IPS DF 19.7 (cell line): ENCODE measurements at regions not wholly inside any gene's neighbourhood (a gene's known extent, or its start where the extent isn't known, plus 50 kb on each side); places are given as distances from the start of the nearest gene placed in this dataset.

Experiments
- DNase-seq: peaks from one replicate; pipeline ENCODE4 v3.0.0-alpha.2; 2013; ENCODE audit warnings: low read depth, low spot score

- DNase-seq = no peak
Observed at GRCh38 chr5:156126716-156127115, 200.2 kb upstream of the SGCD start.

- DNase-seq = no peak
Observed at GRCh38 chr5:156128026-156128425, 198.9 kb upstream of the SGCD start.

- DNase-seq = no peak
Observed at GRCh38 chr5:156134216-156134615, 192.7 kb upstream of the SGCD start.

GRCh38 chr5:156135531-156135930 is 191.4 kb upstream of the SGCD start:
- DNase-seq = no peak

- DNase-seq = no peak
Observed at GRCh38 chr5:156137071-156137869, 189.7 kb upstream of the SGCD start.

- DNase-seq = no peak
Observed at GRCh38 chr5:156142867-156143266, 184.1 kb upstream of the SGCD start.

- DNase-seq = no peak
Observed at GRCh38 chr5:156147261-156147943, 179.6 kb upstream of the SGCD start.

- DNase-seq = no peak
Observed at GRCh38 chr5:156147944-156148285, 179.0 kb upstream of the SGCD start.

GRCh38 chr5:156148301-156148700 is 178.7 kb upstream of the SGCD start:
- DNase-seq = no peak

GRCh38 chr5:156149213-156149612 is 177.8 kb upstream of the SGCD start:
- no peak for DNase-seq

- no peak for DNase-seq
Observed at GRCh38 chr5:156153602-156154001, 173.4 kb upstream of the SGCD start.

GRCh38 chr5:156154757-156155156 is 172.2 kb upstream of the SGCD start:
- no peak for DNase-seq

GRCh38 chr5:156155598-156155997 is 171.4 kb upstream of the SGCD start:
- DNase-seq = no peak

- no peak for DNase-seq
Observed at GRCh38 chr5:156164306-156164705, 162.7 kb upstream of the SGCD start.

GRCh38 chr5:156169495-156169894 is 157.5 kb upstream of the SGCD start:
- DNase-seq = no peak

GRCh38 chr5:156170351-156170961 is 156.5 kb upstream of the SGCD start:
- DNase-seq = no peak

GRCh38 chr5:156174225-156174624 is 152.7 kb upstream of the SGCD start:
- no peak for DNase-seq

- DNase-seq = no peak
Observed at GRCh38 chr5:156178117-156178516, 148.8 kb upstream of the SGCD start.

- no peak for DNase-seq
Observed at GRCh38 chr5:156181656-156182055, 145.3 kb upstream of the SGCD start.

- DNase-seq = no peak
Observed at GRCh38 chr5:156182174-156182967, 144.6 kb upstream of the SGCD start.

- no peak for DNase-seq
Observed at GRCh38 chr5:156186760-156187159, 140.2 kb upstream of the SGCD start.

- DNase-seq = no peak
Observed at GRCh38 chr5:156188016-156188415, 138.9 kb upstream of the SGCD start.
